H1 (cell line): ENCODE measurements at regions not wholly inside any gene's neighbourhood (a gene's known extent, or its start where the extent isn't known, plus 50 kb on each side); places are given as distances from the start of the nearest gene placed in this dataset.

Source experiments
- EGR1 ChIP-seq: IDR thresholded peaks from 2 replicates; pipeline ENCODE4 v1.6.1; 2011; ENCODE audit warnings: low read depth, low read length, borderline replicate concordance
- EP300 ChIP-seq, 2 experiments: IDR thresholded peaks; 1 replicate in 1 of 2; 2 replicates in 1 of 2; pipeline ENCODE4 v1.6.1; 2011 to 2012; ENCODE audit warnings: low read depth in 2 of 2, low read length in 2 of 2, mild to moderate bottlenecking in 2 of 2, borderline replicate concordance in 1 of 2, inconsistent platforms in 1 of 2, moderate library complexity in 1 of 2
- HDAC6 ChIP-seq: IDR thresholded peaks from one replicate; pipeline ENCODE4 v1.7.1; 2012; ENCODE audit warnings: low read depth, mild to moderate bottlenecking, inconsistent platforms, low read length, moderate library complexity
- JUND ChIP-seq: IDR thresholded peaks from 2 replicates; pipeline ENCODE4 v1.6.1; 2011; ENCODE audit warnings: mild to moderate bottlenecking, improper control_type of control experiment, low read length
- KDM1A ChIP-seq: fragments of 200-600, 300-600 bp; sonication (generic); IDR thresholded peaks from 2 replicates; pipeline ENCODE4 v1.7.1; 2016; ENCODE audit warnings: mild to moderate bottlenecking, low read length, borderline replicate concordance
- POU5F1 ChIP-seq: IDR thresholded peaks from 2 replicates; pipeline ENCODE4 v1.6.1; 2011; ENCODE audit warnings: low read depth, mild to moderate bottlenecking, low read length, moderate library complexity
- RNF2 ChIP-seq: fragments of 200-900, 300-1000 bp; sonication (generic); IDR thresholded peaks from 2 replicates; pipeline ENCODE4 v1.7.1; 2016; ENCODE audit warnings: borderline replicate concordance, low read depth, mild to moderate bottlenecking, antibody characterized with exemption, low read length; ENCODE audit not compliant: poor library complexity, severe bottlenecking; ENCODE audit errors: missing control alignments
- SP2 ChIP-seq: IDR thresholded peaks from 2 replicates; pipeline ENCODE4 v1.6.1; 2012; ENCODE audit warnings: mild to moderate bottlenecking, low read length, inconsistent platforms
- SP4 ChIP-seq: IDR thresholded peaks from 2 replicates; pipeline ENCODE4 v1.6.1; 2012; ENCODE audit warnings: low read length, inconsistent platforms
- TCF12 ChIP-seq: IDR thresholded peaks from 2 replicates; pipeline ENCODE4 v1.6.1; 2011; ENCODE audit warnings: low read depth, mild to moderate bottlenecking, low read length
- TEAD4 ChIP-seq: IDR thresholded peaks from 2 replicates; pipeline ENCODE4 v1.6.1; 2012; ENCODE audit warnings: low read depth, low read length, inconsistent platforms, mixed read lengths
- TF ChIP-seq, protein P1 (sequence below): IDR thresholded peaks from 2 replicates; pipeline ENCODE4 v1.6.1; 2011; ENCODE audit warnings: low read depth, mild to moderate bottlenecking, low read length; ENCODE audit not compliant: insufficient read depth

- no peak for TF ChIP-seq SP2
- TF ChIP-seq JUND, result no peak
- TF ChIP-seq POU5F1, result no peak
- no peak for TF ChIP-seq KDM1A
- TF ChIP-seq SP4, result no peak
- no peak for TF ChIP-seq RNF2
- TF ChIP-seq HDAC6, result no peak
- no peak for TF ChIP-seq TCF12
- no peak for TF ChIP-seq EP300 (IDR thresholded peaks at IDR 0.05; ENCODE audit: borderline replicate concordance in 1 of 2, low read depth in 2 of 2, low read length in 2 of 2)
- TF ChIP-seq TEAD4, result no peak
- TF ChIP-seq EGR1, result no peak
- TF ChIP-seq, protein P1, sequence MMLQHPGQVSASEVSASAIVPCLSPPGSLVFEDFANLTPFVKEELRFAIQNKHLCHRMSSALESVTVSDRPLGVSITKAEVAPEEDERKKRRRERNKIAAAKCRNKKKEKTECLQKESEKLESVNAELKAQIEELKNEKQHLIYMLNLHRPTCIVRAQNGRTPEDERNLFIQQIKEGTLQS, result no peak
- TF ChIP-seq, all 59 proteins: peak for 0
These were observed 433.1 kb downstream of the HTR7 start (continued) for GRCh38 chr10:90424730-90425129.
